GM12878 (cell line): ENCODE measurements at regions not wholly inside any gene's neighbourhood (a gene's known extent, or its start where the extent isn't known, plus 50 kb on each side); places are given as distances from the start of the nearest gene placed in this dataset.

Experiments used
- ATAC-seq: fragments of 200-7000 bp; cut with Tn5 transposase; 3 replicates; pipeline ENCODE4 v1.9.1; 2020; ENCODE audit warnings: mild to moderate bottlenecking, moderate library complexity
- BruUV-seq: library from RNA; stranded (reverse); fragments of 400-500 nt; replicated peaks from 2 replicates; lab custom pipeline; 2021; lab: Mats Ljungman, UMichigan
- CTCF ChIA-PET: fragments of 300-600 bp; sonication (Branson Sonifier 250); formaldehyde crosslinking; extraction: SDS; loops from one replicate; lab custom pipeline; 2021; ENCODE audit warnings: inconsistent platforms; lab: Yijun Ruan, JAX
- POLR2A ChIA-PET: fragments of 350-600 bp; formaldehyde crosslinking; extraction: SDS; loops from one replicate; lab custom pipeline; 2021; ENCODE audit warnings: inconsistent platforms; lab: Charles Lee
- RAD21 ChIA-PET: fragments of 300-600 bp; sonication (Branson Sonifier 250); formaldehyde crosslinking; loops from one replicate; lab custom pipeline; 2023; ENCODE audit warnings: antibody characterized with exemption; ENCODE audit not compliant: unreplicated experiment; lab: Charles Lee
- SMC1A ChIA-PET: fragments of 300-600 bp; sonication (Branson Sonifier 250); formaldehyde crosslinking; loops from one replicate; lab custom pipeline; 2023; ENCODE audit not compliant: unreplicated experiment, uncharacterized antibody; lab: Charles Lee
- DNase-seq: peaks from one replicate; pipeline ENCODE4 v3.0.0-alpha.2; 2011; ENCODE audit warnings: low read depth, low spot score
- FAIRE-seq: peaks from 3 replicates; lab custom pipeline; 2011; peaks lifted over from hg19 to GRCh38; lab: Jason Lieb, UNC
- H2AFZ ChIP-seq: 2 replicates; pipeline ENCODE4 v1.6.0; 2011; ENCODE audit warnings: low read depth, low read length, control low read depth; ENCODE audit not compliant: control insufficient read depth
- H3K27ac ChIP-seq: 2 replicates; pipeline ENCODE4 v1.5.1; 2011; ENCODE audit warnings: control low read depth; ENCODE audit not compliant: control insufficient read depth, insufficient read depth
- H3K27me3 ChIP-seq, 2 experiments: replicated peaks in 1 of 2; 2 replicates each; pipeline versions ENCODE4 v1.6.0 to v1.6.1; 2011; ENCODE audit warnings: low read length in 1 of 2; ENCODE audit not compliant: control insufficient read depth in 2 of 2, insufficient read depth in 2 of 2
- H3K36me3 ChIP-seq, 2 experiments: 2 replicates each; pipeline ENCODE4 v1.5.1; 2011; ENCODE audit warnings: low read length in 1 of 2; ENCODE audit not compliant: control insufficient read depth in 2 of 2, insufficient read depth in 2 of 2
- H3K4me1 ChIP-seq: 2 replicates; pipeline ENCODE4 v1.6.1; 2011; ENCODE audit warnings: mild to moderate bottlenecking, low read length, moderate library complexity, mixed read lengths; ENCODE audit not compliant: control insufficient read depth, insufficient read depth
- H3K4me2 ChIP-seq: 2 replicates; pipeline ENCODE4 v1.6.0; 2011; ENCODE audit warnings: control low read depth; ENCODE audit not compliant: control insufficient read depth, insufficient read depth
- H3K4me3 ChIP-seq: fragments of 200-600 bp; sonication (generic); 2 replicates; pipeline ENCODE4 v1.5.1; 2016
- H3K79me2 ChIP-seq: 2 replicates; pipeline ENCODE4 v1.6.0; 2011; ENCODE audit warnings: low read length; ENCODE audit not compliant: control insufficient read depth, insufficient read depth
- H3K9ac ChIP-seq: 2 replicates; pipeline ENCODE4 v1.8.0; 2011; ENCODE audit warnings: low read length, control low read depth, mixed read lengths; ENCODE audit not compliant: control insufficient read depth, insufficient read depth
- H3K9me3 ChIP-seq: replicated peaks from 3 replicates; pipeline ENCODE4 v1.5.1; 2011; ENCODE audit warnings: mild to moderate bottlenecking, low read length; ENCODE audit not compliant: control insufficient read depth, insufficient read depth
- H4K20me1 ChIP-seq: 2 replicates; pipeline ENCODE4 v1.6.0; 2011; ENCODE audit not compliant: control insufficient read depth, insufficient read depth
- CBFB ChIP-seq: IDR thresholded peaks from 2 replicates; pipeline ENCODE4 v1.6.1; 2016; ENCODE audit warnings: antibody characterized with exemption, low read depth
- CHD1 ChIP-seq: IDR thresholded peaks from 2 replicates; pipeline ENCODE4 v1.6.1; 2012; ENCODE audit warnings: low read depth, low read length, improper control_type of control experiment
- JUND ChIP-seq: IDR thresholded peaks from 2 replicates; pipeline ENCODE4 v1.6.1; 2012; ENCODE audit warnings: low read depth, mild to moderate bottlenecking, low read length, improper control_type of control experiment, moderate library complexity
- TCF12 ChIP-seq: IDR thresholded peaks from 2 replicates; pipeline ENCODE4 v1.6.1; 2011; ENCODE audit warnings: low read depth, mild to moderate bottlenecking, low read length
- ZBED1 ChIP-seq: IDR thresholded peaks from 2 replicates; pipeline ENCODE4 v1.6.1; 2016; ENCODE audit warnings: borderline replicate concordance
- WGBS: methylation state at CpG from one replicate; pipeline ENCODE4 v1.1.6; 2016; ENCODE audit warnings: low lambda C conversion rate; ENCODE audit not compliant: insufficient replicate concordance, insufficient coverage; ENCODE audit errors: missing lambda C conversion rate; 5-methylcytosine and 5-hydroxymethylcytosine counted together
- in situ Hi-C: fragments of 300-500 bp; cut with MboI; formaldehyde crosslinking; loops from 9 replicates; pipeline ENCODE4 v1.14.3; 2018; ENCODE audit warnings: mixed read lengths
- intact Hi-C: fragments of 100-400 bp; cut with micrococcal nuclease; formaldehyde crosslinking; loops from one replicate; pipeline ENCODE4 v1.14.2; 2022; ENCODE audit not compliant: unreplicated experiment
- TF ChIP-seq, protein P1 (sequence below): fragments of 450-650 bp; IDR thresholded peaks from 2 replicates; pipeline ENCODE4 v1.6.1; 2017; ENCODE audit warnings: low read depth, mild to moderate bottlenecking, moderate library complexity
- TF ChIP-seq, protein P2 (sequence below): fragments of 450-650 bp; IDR thresholded peaks from 2 replicates; pipeline ENCODE4 v1.6.1; 2018; ENCODE audit warnings: mild to moderate bottlenecking, low read depth, moderate library complexity; ENCODE audit not compliant: partially characterized antibody
- TF ChIP-seq, protein P3 (sequence below): fragments of 450-650 bp; IDR thresholded peaks from 2 replicates; pipeline ENCODE4 v1.6.1; 2017; ENCODE audit warnings: mild to moderate bottlenecking, moderate library complexity
- TF ChIP-seq, protein P4 (sequence below): IDR thresholded peaks from 2 replicates; pipeline ENCODE4 v1.6.1; 2012; ENCODE audit warnings: low read length, inconsistent platforms
- TF ChIP-seq, protein P5 (sequence below): IDR thresholded peaks from 2 replicates; pipeline ENCODE4 v1.6.1; 2011; ENCODE audit warnings: low read depth, mild to moderate bottlenecking, low read length, moderate library complexity, borderline replicate concordance; ENCODE audit errors: extremely low read depth
- TF ChIP-seq, protein P6 (sequence below): IDR thresholded peaks from 2 replicates; pipeline ENCODE4 v1.6.1; 2011; ENCODE audit warnings: low read depth, low read length, improper control_type of control experiment, borderline replicate concordance

DNA sequence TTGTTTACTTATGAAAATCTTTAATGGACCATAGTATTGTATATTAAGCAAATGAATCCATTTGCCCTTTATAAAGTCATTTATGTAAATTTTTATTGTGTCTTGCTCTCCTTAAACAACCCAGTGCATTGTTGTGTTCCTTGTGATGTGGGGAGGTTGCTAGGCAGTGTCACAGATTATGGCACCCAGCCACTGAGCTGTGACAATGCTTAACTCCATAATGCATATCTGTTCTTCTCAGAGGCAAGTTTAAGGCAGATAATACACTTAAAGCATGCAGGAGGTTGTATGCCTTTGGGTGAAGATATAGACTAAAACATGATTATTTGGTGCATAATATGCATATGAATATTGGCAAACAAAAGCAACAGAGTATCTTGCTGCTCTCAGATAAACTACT lies 269.6 kb upstream of the RIOK2 start (continued):
- TF ChIP-seq, protein P1, sequence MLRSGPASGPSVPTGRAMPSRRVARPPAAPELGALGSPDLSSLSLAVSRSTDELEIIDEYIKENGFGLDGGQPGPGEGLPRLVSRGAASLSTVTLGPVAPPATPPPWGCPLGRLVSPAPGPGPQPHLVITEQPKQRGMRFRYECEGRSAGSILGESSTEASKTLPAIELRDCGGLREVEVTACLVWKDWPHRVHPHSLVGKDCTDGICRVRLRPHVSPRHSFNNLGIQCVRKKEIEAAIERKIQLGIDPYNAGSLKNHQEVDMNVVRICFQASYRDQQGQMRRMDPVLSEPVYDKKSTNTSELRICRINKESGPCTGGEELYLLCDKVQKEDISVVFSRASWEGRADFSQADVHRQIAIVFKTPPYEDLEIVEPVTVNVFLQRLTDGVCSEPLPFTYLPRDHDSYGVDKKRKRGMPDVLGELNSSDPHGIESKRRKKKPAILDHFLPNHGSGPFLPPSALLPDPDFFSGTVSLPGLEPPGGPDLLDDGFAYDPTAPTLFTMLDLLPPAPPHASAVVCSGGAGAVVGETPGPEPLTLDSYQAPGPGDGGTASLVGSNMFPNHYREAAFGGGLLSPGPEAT, result no peak
- no peak for TF ChIP-seq ZBED1
- TF ChIP-seq CBFB, result no peak
- TF ChIP-seq, protein P2, sequence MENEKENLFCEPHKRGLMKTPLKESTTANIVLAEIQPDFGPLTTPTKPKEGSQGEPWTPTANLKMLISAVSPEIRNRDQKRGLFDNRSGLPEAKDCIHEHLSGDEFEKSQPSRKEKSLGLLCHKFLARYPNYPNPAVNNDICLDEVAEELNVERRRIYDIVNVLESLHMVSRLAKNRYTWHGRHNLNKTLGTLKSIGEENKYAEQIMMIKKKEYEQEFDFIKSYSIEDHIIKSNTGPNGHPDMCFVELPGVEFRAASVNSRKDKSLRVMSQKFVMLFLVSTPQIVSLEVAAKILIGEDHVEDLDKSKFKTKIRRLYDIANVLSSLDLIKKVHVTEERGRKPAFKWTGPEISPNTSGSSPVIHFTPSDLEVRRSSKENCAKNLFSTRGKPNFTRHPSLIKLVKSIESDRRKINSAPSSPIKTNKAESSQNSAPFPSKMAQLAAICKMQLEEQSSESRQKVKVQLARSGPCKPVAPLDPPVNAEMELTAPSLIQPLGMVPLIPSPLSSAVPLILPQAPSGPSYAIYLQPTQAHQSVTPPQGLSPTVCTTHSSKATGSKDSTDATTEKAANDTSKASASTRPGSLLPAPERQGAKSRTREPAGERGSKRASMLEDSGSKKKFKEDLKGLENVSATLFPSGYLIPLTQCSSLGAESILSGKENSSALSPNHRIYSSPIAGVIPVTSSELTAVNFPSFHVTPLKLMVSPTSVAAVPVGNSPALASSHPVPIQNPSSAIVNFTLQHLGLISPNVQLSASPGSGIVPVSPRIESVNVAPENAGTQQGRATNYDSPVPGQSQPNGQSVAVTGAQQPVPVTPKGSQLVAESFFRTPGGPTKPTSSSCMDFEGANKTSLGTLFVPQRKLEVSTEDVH, result no peak

DNA sequence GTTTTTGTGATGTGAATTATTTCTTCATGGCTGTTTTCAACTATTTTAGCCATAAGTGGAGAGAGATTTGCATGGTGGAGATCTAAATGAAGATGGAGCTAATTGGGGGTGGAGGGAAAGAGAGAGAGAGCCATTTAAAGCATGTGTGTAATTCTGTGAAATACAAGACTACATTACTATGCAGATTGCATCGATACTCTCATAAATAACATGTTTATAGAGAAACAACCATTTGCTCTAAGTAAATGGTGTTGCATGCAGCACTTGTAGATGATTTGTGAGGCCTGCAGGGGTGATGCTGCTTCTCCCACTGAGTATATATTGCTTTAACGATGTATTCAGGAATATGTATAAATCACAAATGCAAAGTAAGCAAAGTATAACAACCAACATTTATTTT lies 270.2 kb upstream of the RIOK2 start:
- 43% methylated on average over 2 of the region's 2 CpGs for WGBS
- in situ Hi-C loops, result no loop called here
- TF ChIP-seq, protein P3, sequence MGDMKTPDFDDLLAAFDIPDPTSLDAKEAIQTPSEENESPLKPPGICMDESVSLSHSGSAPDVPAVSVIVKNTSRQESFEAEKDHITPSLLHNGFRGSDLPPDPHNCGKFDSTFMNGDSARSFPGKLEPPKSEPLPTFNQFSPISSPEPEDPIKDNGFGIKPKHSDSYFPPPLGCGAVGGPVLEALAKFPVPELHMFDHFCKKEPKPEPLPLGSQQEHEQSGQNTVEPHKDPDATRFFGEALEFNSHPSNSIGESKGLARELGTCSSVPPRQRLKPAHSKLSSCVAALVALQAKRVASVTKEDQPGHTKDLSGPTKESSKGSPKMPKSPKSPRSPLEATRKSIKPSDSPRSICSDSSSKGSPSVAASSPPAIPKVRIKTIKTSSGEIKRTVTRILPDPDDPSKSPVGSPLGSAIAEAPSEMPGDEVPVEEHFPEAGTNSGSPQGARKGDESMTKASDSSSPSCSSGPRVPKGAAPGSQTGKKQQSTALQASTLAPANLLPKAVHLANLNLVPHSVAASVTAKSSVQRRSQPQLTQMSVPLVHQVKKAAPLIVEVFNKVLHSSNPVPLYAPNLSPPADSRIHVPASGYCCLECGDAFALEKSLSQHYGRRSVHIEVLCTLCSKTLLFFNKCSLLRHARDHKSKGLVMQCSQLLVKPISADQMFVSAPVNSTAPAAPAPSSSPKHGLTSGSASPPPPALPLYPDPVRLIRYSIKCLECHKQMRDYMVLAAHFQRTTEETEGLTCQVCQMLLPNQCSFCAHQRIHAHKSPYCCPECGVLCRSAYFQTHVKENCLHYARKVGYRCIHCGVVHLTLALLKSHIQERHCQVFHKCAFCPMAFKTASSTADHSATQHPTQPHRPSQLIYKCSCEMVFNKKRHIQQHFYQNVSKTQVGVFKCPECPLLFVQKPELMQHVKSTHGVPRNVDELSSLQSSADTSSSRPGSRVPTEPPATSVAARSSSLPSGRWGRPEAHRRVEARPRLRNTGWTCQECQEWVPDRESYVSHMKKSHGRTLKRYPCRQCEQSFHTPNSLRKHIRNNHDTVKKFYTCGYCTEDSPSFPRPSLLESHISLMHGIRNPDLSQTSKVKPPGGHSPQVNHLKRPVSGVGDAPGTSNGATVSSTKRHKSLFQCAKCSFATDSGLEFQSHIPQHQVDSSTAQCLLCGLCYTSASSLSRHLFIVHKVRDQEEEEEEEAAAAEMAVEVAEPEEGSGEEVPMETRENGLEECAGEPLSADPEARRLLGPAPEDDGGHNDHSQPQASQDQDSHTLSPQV, result no peak
- TF ChIP-seq, protein P4, sequence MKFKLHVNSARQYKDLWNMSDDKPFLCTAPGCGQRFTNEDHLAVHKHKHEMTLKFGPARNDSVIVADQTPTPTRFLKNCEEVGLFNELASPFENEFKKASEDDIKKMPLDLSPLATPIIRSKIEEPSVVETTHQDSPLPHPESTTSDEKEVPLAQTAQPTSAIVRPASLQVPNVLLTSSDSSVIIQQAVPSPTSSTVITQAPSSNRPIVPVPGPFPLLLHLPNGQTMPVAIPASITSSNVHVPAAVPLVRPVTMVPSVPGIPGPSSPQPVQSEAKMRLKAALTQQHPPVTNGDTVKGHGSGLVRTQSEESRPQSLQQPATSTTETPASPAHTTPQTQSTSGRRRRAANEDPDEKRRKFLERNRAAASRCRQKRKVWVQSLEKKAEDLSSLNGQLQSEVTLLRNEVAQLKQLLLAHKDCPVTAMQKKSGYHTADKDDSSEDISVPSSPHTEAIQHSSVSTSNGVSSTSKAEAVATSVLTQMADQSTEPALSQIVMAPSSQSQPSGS, result no peak
- TF ChIP-seq JUND (no peak), CHD1 (no peak), TCF12 (no peak)
- TF ChIP-seq, protein P5, sequence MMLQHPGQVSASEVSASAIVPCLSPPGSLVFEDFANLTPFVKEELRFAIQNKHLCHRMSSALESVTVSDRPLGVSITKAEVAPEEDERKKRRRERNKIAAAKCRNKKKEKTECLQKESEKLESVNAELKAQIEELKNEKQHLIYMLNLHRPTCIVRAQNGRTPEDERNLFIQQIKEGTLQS, result no peak
- TF ChIP-seq, protein P6, sequence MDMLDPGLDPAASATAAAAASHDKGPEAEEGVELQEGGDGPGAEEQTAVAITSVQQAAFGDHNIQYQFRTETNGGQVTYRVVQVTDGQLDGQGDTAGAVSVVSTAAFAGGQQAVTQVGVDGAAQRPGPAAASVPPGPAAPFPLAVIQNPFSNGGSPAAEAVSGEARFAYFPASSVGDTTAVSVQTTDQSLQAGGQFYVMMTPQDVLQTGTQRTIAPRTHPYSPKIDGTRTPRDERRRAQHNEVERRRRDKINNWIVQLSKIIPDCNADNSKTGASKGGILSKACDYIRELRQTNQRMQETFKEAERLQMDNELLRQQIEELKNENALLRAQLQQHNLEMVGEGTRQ, result no peak

More for the DNA sequence above, 270.2 kb upstream of the RIOK2 start:
- H2AFZ ChIP-seq, result no peak overlapping the region
- intact Hi-C loops, result no loop called here
- FAIRE-seq (no peak), ATAC-seq (no peak), DNase-seq (no peak)
- H3K9ac ChIP-seq, result no peak overlapping the region
- H3K36me3 ChIP-seq, result no peaks in the 10 kb centered on the region
- no peak overlapping the region for H3K4me2 ChIP-seq
- no peaks in the 10 kb centered on the region for H3K79me2 ChIP-seq
- no peaks in the 10 kb centered on the region for H3K9me3 ChIP-seq
- H3K27me3 ChIP-seq, result no peaks in the 10 kb centered on the region
- H3K4me1 ChIP-seq, result peaks cover under 1% of the 10 kb centered on the region; the same call in 1 of the 2 replicates
- H3K4me3 ChIP-seq, result no peak overlapping the region
- H3K27ac ChIP-seq, result no peak overlapping the region
- BruUV-seq, result no TSS peak
- ChIA-PET POLR2A (no interaction called here), SMC1A (interaction anchor here (0.6 to 1.8 kb wide), 3 partner anchors 26 to 1011 kb away, joined by 3 to 5 read pairs (median 4); no protein-coding TSS in a partner anchor), CTCF (interaction anchor here (1.9 kb wide), 1 partner anchor 81 kb away, joined by 5 read pairs; no protein-coding TSS in a partner anchor), RAD21 (interaction anchor here (1.2 kb wide), 1 partner anchor 27 kb away, joined by 3 read pairs; no protein-coding TSS in a partner anchor)
- H4K20me1 ChIP-seq, result no peaks in the 10 kb centered on the region
